ENCODE measurements at regions not wholly inside any gene's neighbourhood (a gene's known extent, or its start where the extent isn't known, plus 50 kb on each side); places are given as distances from the start of the nearest gene placed in this dataset.

GRCh38 chr7:112882022-112882421 lies 91.8 kb upstream of the TMEM168 start:
- no peaks in the 10 kb centered on the region for H3K79me2 ChIP-seq (replicated peaks; ENCODE audit: insufficient read depth)
- Mint-ChIP-seq H3K4me1 (no peaks in the 10 kb centered on the region), H3K27me3 (ENCODE audit: insufficient read depth, low read depth, poor library complexity) (peaks cover 2% of the 10 kb centered on the region), H3K9me3 (peaks cover 4% of the 10 kb centered on the region; the same call in 1 of the 3 replicates), H3K36me3 (ENCODE audit: low read depth) (peaks cover 15% of the 10 kb centered on the region), H3K4me3 (no peak overlapping the region), H3K27ac (no peak overlapping the region)
- H2AFZ ChIP-seq = no peak overlapping the region
- H4K20me1 ChIP-seq (replicated peaks; ENCODE audit: insufficient read depth) = no peaks in the 10 kb centered on the region; the same call in 1 of the 2 replicates
- DNase-seq (ENCODE audit: low spot score) (no peak), ATAC-seq (no peak)
- H3K27ac ChIP-seq (ENCODE audit: low read depth) = no peak overlapping the region
- H3K4me2 ChIP-seq = no peak overlapping the region
- H3F3A ChIP-seq (replicated peaks; ENCODE audit: low read depth) = no peaks in the 10 kb centered on the region
- no peaks in the 10 kb centered on the region for H3K4me1 ChIP-seq (ENCODE audit: insufficient read depth)
- H3K27me3 ChIP-seq (ENCODE audit: insufficient read depth) = no peaks in the 10 kb centered on the region
- TF ChIP-seq ETS1 (IDR thresholded peaks at IDR 0.05) = no peak
- no peak for TF ChIP-seq ZNF331 (CRISPR knock-in tag; IDR thresholded peaks at IDR 0.05; ENCODE audit: low read depth)
- TF ChIP-seq EZH2 (IDR thresholded peaks at IDR 0.05; ENCODE audit: low read depth, unreplicated experiment) = no peak
- TF ChIP-seq CTCF (conservative IDR thresholded peaks at IDR 0.05; ENCODE audit: low read depth in 2 of 2) = no peak
- no peak for TF ChIP-seq CREB1 (CRISPR knock-in tag; IDR thresholded peaks at IDR 0.05; ENCODE audit: low read depth)
- no peak for TF ChIP-seq ZNF114 (CRISPR knock-in tag; IDR thresholded peaks at IDR 0.05)
- no peak for TF ChIP-seq NANOG (IDR thresholded peaks at IDR 0.05; ENCODE audit: borderline replicate concordance)
- TF ChIP-seq REST (IDR thresholded peaks at IDR 0.05; ENCODE audit: unreplicated experiment) = no peak
- no peak for TF ChIP-seq EZH2phosphoT487 (IDR thresholded peaks at IDR 0.05; ENCODE audit: unreplicated experiment)
- TF ChIP-seq STAT1 (IDR thresholded peaks at IDR 0.05; ENCODE audit: unreplicated experiment) = no peak
- no peak for TF ChIP-seq JUNB (IDR thresholded peaks at IDR 0.05; ENCODE audit: unreplicated experiment)
- TF ChIP-seq POLR2AphosphoS5 (IDR thresholded peaks at IDR 0.05; ENCODE audit: low read depth) = no peak
- no peak for TF ChIP-seq ZNF462 (CRISPR knock-in tag; IDR thresholded peaks at IDR 0.05)
- no peaks in the 10 kb centered on the region; the same call in 1 of the 2 replicates for H3K36me3 ChIP-seq (ENCODE audit: insufficient read depth)
- no peak overlapping the region for H3K4me3 ChIP-seq
- peaks cover 15% of the 10 kb centered on the region; the same call in 1 of the 2 replicates for H3K9me2 ChIP-seq (ENCODE audit: insufficient read depth)

Data from GM23338 (cell line).